GM18951 (cell line): ENCODE measurements at regions not wholly inside any gene's neighbourhood (a gene's known extent, or its start where the extent isn't known, plus 50 kb on each side); places are given as distances from the start of the nearest gene placed in this dataset.

Experiments used
- POLR2A ChIP-seq: IDR thresholded peaks from 4 replicates; pipeline ENCODE4 v1.6.1; 2011; ENCODE audit warnings: mild to moderate bottlenecking; ENCODE audit not compliant: insufficient read length, insufficient read depth; ENCODE audit errors: extremely low read depth
- in situ Hi-C: fragments of 300-500 bp; cut with MboI; formaldehyde crosslinking; loops from one replicate; pipeline ENCODE4 v1.12.0; 2022; ENCODE audit warnings: low sequenced_read_pairs, mixed read lengths, inconsistent platforms; ENCODE audit not compliant: unreplicated experiment

DNA sequence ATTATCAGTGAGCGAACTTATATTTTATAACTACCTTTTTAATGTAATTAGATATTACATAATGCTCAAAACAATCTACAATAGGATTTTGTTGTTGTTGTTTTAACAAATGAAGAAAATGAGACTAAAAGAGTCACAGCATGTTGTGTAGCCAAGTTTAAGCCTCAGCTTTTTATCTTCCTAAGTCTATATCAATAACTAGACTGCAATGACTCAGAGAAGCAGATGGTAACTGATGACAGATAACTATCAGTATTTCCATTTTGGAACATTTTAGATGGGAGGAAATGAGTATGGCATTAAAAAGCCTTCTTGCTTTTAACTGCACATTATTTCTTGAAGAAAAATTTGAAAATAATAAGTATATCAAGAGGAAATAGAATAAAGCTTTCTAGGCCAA lies 825.2 kb downstream of the SLITRK1 start:
- no peak for TF ChIP-seq POLR2A
- in situ Hi-C loops: no loop called here

DNA sequence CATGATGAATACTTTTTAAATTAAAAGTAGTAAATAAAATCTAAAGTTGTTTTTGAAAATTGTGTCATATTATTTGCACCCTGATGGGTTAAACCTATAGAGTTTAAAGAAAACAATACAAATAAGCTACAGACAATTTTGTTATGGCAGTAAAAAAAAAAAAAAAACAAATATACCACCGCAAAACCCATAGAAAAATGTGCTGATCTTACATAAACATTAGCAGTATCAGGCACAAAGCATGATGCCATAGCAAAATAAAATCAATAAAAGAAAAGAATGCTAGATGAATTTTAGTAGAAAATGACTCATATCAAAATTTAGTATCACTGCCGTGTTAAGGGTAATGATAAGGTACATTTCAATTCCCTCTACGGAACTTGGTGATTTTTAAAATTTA lies 826.0 kb downstream of the SLITRK1 start:
- in situ Hi-C loops: no loop called here

DNA sequence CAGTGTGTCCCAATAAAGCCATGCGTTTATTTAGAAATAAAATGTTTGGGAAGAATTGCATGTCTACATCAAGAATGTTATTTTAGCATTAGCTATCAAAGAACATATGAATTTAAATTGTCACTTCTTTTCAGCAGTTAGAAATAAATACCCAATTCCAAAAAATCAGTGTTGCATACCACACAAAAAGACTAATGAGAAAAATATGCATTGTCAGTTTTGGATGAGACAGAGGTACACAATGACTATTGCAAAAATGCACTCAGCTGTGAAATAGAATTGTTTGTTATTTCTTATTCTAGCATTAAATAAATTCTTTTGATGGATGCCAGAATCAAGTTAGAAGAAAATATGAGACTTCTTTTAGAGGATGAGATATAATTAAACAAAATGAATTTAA lies 833.9 kb downstream of the SLITRK1 start:
- in situ Hi-C loops: no loop called here
- no peak for TF ChIP-seq POLR2A

More for the DNA sequence above, 826.0 kb downstream of the SLITRK1 start:
- no peak for TF ChIP-seq POLR2A

DNA sequence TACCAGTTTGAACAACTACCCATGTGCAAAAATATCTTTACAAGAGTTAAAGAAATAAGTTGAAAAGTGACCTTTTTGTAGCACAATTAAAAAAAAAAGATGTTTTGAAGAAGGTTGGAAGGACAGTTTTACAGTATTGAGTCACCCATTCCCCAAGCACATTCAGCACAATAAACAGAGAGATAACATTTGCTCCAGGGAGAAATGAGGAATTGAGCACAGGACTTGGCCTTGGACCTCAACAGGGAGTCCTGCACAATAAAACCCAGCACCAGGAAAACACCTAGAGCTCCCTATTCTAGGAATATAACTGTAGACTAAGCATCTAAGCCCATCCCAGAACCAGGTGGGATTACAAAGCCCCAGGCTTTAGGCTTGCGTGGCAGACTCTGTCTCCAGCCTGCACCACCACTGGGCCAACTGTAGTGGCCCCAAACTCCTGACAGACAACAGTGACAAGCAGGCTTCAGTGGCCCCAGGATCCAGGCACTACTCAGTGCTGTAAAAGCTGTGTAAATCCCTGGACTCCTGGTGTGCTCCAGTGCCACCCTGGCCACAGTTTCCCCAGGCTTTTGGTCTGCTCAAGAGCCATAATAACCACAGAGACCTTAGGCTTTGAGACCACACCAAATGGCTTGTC lies 857.2 kb downstream of the SLITRK1 start:
- TF ChIP-seq POLR2A: no peak
- in situ Hi-C loops: no loop called here

DNA sequence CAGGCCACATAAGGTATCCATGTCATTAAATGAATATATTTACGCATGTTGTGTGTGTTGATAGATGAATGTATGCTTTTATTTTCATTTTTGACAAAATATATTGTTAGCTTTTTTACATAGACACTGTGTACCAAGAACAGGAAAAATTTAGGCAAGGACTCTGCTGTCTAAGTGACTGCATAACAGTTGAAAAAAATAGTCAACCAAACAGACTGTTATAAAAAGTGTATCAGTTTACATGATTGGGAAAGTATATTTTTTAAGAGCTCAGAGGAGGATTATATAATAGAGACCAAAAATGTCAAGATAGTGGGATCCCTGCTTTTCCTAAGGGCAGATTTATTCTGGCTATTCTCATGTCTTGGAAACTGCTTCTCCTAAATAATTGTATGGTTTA lies 858.0 kb downstream of the SLITRK1 start:
- TF ChIP-seq POLR2A: no peak
- in situ Hi-C loops: no loop called here

DNA sequence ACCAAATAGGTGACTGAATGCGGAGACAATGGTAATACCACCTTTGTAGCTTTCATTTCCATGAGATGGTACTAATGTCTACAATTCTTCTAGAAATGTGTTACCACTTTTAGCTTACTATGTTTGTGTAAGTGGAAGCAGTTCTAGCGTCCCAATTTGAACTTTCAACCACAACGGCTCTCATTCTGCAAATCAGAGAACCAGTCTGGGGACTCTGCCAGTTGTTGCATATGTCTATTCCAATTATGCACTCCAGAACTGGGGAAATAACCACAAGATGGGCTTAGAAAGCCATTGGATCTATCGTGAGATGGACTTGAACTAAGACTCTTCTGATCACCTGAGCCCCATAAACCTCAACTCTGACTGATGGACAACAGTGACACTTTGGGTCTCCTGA lies 862.3 kb downstream of the SLITRK1 start:
- no peak for TF ChIP-seq POLR2A
- in situ Hi-C loops: no loop called here

DNA sequence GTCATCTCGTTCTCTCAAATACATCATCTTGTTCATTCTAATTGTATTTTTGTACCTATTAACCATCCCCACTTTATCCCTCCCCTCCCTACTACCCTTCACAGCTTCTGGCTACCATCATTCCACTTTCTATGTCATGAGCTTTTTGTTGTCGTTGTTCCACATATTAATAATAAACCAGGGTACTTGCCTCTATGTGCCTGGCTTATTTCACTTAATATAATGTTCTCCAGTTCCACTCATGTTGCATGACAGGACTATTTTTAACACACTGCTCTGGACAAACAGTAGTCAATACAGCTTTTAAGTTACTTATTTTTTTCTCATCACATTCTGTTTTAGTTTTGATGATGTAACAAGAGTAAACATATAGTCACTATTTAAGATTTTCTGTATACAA lies 872.3 kb downstream of the SLITRK1 start:
- in situ Hi-C loops: no loop called here

DNA sequence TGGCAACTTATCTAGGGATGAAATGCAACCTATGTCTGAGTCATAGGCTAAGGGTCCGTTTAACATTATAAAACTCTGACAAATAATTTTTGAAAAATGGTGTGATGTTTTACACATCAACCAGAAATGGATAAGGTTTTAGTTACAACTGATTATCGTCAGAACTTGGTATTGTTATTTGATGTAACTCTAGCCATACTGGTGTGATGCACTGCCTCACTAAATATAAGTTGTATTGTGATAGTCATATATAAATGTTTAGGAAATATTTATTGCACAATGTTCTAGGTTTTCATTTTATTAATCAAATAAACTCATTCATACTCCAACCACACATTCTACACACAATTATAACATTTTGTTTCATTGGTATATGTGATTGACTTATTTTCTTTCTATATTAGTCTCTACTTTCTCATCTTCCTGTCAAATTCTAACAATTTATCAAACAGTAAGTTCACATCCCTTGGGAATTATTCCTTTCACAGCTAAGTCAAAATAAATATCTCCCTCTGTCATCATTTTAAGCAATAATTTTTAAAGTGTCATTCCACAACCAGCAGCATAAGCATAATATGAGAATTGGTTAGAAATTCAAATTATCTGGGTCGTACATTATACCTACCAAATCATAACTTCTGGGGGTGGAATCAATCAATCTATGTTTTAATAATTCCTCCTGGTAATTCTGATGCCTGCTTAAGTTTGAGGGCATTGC lies 873.9 kb downstream of the SLITRK1 start:
- no peak for TF ChIP-seq POLR2A
- in situ Hi-C loops: no loop called here

More for the DNA sequence above, 872.3 kb downstream of the SLITRK1 start:
- TF ChIP-seq POLR2A: no peak

DNA sequence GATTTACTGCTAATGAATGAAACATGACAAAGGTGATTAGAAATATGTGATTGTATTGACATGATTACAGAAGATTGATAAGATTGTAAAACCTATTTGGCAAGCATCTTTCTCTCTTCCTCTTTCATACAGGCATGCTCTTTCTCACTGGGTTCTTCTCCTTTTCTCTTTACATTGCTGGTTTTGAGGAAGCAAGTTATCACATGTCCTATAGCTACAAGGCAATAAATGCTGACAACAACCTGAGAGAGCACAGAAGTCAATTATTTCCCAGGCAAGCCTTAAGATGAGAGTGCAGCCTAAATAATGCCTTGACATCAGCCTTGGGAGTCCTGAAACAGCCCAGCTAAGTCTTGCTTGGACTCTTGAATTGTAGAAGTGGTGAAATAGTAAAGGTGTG lies 875.0 kb downstream of the SLITRK1 start:
- no peak for TF ChIP-seq POLR2A

DNA sequence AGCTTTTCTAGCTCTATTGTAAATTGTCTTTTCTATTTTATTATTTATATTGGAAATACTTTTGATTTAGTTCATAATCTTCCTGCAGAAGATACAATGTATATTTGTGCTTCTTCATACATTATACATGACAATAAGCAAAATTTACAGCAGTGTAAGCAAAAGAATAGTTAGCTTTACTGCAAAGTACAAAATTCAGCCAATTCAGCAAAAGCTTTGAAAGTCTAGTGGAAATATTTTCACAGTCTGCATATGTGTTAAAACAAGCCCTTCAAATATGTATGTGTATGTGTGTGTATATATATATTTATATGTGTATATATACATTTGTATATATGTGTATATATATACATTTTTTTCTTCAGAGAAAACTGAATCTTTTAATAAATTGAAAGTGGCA lies 879.1 kb downstream of the SLITRK1 start:
- no peak for TF ChIP-seq POLR2A
- in situ Hi-C loops: no loop called here

More for the DNA sequence above, 875.0 kb downstream of the SLITRK1 start:
- in situ Hi-C loops: no loop called here

DNA sequence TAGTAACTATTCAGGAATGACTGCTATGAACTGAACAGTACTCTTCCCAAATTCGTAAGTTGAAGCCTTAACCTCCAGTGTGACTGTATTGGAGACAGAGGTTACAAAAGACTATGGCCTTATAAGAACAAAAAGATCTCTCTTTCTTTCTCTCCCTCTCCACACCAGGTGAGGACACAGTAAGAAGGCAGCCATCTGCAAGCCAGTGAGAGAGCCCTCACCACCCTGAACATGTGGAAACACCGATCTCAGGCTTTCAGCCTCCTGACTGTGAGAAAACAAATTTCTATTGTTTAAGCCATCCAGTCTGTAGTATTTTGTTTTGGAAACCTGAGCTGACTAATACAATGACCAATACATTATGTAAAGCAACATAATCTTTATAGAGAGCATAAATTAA lies 888.9 kb downstream of the SLITRK1 start:
- in situ Hi-C loops: no loop called here
- no peak for TF ChIP-seq POLR2A

DNA sequence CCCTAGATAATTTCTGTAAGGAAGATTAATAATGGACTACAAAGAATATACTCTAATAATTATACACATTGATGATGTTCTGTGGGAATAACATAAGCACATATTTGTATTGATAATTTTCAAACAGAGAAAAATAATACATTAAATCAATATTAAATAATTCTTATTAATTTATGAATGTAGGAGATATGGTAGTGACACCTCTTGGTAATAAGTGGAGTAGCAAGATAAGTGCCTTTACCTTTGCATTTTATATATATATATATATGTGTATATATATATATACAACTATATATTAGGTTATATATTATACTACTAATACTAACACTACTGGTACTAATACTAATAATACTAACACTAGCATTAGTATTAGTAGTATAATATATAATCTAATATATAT lies 905.8 kb downstream of the SLITRK1 start:
- TF ChIP-seq POLR2A: no peak
- in situ Hi-C loops: no loop called here

DNA sequence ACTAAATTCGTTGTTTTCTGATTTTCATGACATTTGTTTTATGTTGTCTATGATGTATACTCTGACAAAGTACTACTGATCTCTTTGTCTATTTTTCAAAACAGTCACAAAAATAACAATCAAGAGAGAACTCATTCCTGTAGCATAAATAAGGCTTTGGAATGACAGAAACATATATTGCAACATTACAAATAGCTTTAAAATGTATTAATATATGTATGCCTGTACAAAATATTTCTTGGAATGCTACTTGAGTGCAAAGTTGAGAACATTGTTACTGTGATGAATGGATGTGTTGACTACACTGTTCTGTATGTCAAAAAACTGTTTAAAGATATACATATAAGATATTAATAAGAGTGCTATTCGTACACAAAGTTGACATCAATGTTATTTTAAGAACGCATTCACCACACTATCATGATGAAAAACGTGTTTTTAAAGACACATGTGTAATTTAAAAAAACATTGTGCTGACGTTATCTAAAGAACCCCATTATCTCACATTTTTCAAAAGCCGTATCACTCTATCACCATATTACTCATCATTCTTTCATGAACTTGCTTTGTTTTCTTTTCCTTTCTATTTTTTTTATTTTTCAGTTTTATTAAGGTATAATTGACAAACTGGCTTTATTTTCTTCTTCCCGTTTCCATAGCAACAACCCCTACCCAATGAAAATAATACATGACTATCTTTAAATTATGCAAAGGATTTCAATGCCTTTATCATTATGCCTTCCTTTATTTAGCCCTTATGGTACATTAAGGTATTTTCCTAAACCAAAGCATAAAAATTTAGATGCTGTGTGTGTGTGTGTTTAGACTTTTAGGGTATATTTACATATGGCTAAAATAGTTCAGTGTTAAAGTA lies 918.8 kb downstream of the SLITRK1 start:
- in situ Hi-C loops: no loop called here
- no peak for TF ChIP-seq POLR2A
